ENCODE measurements at regions not wholly inside any gene's neighbourhood (a gene's known extent, or its start where the extent isn't known, plus 50 kb on each side); places are given as distances from the start of the nearest gene placed in this dataset.

- Histone ChIP-seq H3K18ac (ENCODE audit: low read depth, low read length) (no peak overlapping the region), H3K4me3 (ENCODE audit: insufficient read depth, low read depth, low read length) (no peak overlapping the region), H3K4me2 (ENCODE audit: low read depth, low read length) (no peak overlapping the region), H3K4ac (ENCODE audit: low read depth, low read length) (no peak overlapping the region), H4K20me1 (ENCODE audit: insufficient read depth, low read length) (no peaks in the 10 kb centered on the region), H3K14ac (replicated peaks; ENCODE audit: low read depth, low read length) (no peak overlapping the region), H2AK9ac (replicated peaks; ENCODE audit: low read depth, low read length, poor library complexity) (no peak overlapping the region), H4K8ac (ENCODE audit: low read depth in 2 of 2, low read length in 2 of 2) (no peak overlapping the region), H3K9me3 (ENCODE audit: control insufficient read depth, insufficient read depth, low read length) (no peaks in the 10 kb centered on the region), H3K4me1 (ENCODE audit: control insufficient read depth, insufficient read depth, low read length) (no peaks in the 10 kb centered on the region), H3K23ac (ENCODE audit: low read depth, low read length) (no peak overlapping the region), H2BK20ac (ENCODE audit: low read depth, low read length) (no peak overlapping the region), H3K27ac (ENCODE audit: insufficient read depth, low read length) (no peak overlapping the region), H2AK5ac (ENCODE audit: low read depth, low read length) (no peak overlapping the region), H2AFZ (replicated peaks; ENCODE audit: low read length, poor library complexity) (no peak overlapping the region), H4K5ac (ENCODE audit: low read depth, low read length) (no peak overlapping the region), H3K56ac (ENCODE audit: extremely low read depth, insufficient read depth, low read length) (no peak overlapping the region), H2BK120ac (ENCODE audit: low read depth, low read length) (no peak overlapping the region), H4K91ac (ENCODE audit: insufficient read depth, low read depth, low read length) (no peak overlapping the region), H3K79me1 (ENCODE audit: low read depth in 1 of 2, low read length in 2 of 2) (no peaks in the 10 kb centered on the region), H3K27me3 (ENCODE audit: control insufficient read depth, insufficient read depth, low read length) (peaks cover 21% of the 10 kb centered on the region), H3K36me3 (ENCODE audit: control insufficient read depth, insufficient read depth, low read length) (no peaks in the 10 kb centered on the region), H2BK5ac (ENCODE audit: low read depth, low read length, poor library complexity, severe bottlenecking) (no peak overlapping the region), H2BK15ac (ENCODE audit: low read depth, low read length) (no peak overlapping the region), H3K9ac (ENCODE audit: low read depth, low read length) (no peak overlapping the region), H3K9me1 (ENCODE audit: insufficient read depth, low read length) (no peaks in the 10 kb centered on the region)
- TF ChIP-seq NFE2L2 (IDR thresholded peaks at IDR 0.05; ENCODE audit: low read depth, low read length) = no peak
- no peak for TF ChIP-seq MAFK (IDR thresholded peaks at IDR 0.05; ENCODE audit: low read depth, low read length)
- intact Hi-C loops (cut with micrococcal nuclease) = no loop called here
- CTCF ChIA-PET = no interaction called here
- POLR2A ChIA-PET (ENCODE audit: unreplicated experiment) = no interaction called here
- no TSS peak for BruUV-seq (replicated peaks)
- in situ Hi-C loops (cut with MboI; ENCODE audit: low sequenced_read_pairs) = no loop called here
- no peak for ATAC-seq (ENCODE audit: low read depth)
- DNase-seq = no peak
- WGBS, 2 experiments (ENCODE audit: extremely low coverage in 2 of 2, insufficient read length in 1 of 2) = no CpG with 5 or more reads among the region's 6 CpGs
- dilution Hi-C loops (cut with HindIII; ENCODE audit: low sequenced_read_pairs, unreplicated experiment) = no loop called here
Observed at GRCh38 chr3:44067431-44067830, 174.3 kb upstream of the TOPAZ1 start.

Measured in IMR-90 (cell line).